PC-9 (cell line): ENCODE measurements at regions not wholly inside any gene's neighbourhood (a gene's known extent, or its start where the extent isn't known, plus 50 kb on each side); places are given as distances from the start of the nearest gene placed in this dataset.

ENCODE experiments used
- BruUV-seq: library from RNA; stranded (reverse); fragments of 400-500 nt; replicated peaks from 2 replicates; lab custom pipeline; 2021; lab: Mats Ljungman, UMichigan
- CTCF ChIA-PET: fragments of 300-600 bp; sonication (Branson Sonifier 250); formaldehyde crosslinking; loops from one replicate; lab custom pipeline; 2022; ENCODE audit warnings: antibody characterized with exemption; lab: Charles Lee
- POLR2A ChIA-PET: fragments of 300-600 bp; sonication (Branson Sonifier 250); formaldehyde crosslinking; loops from one replicate; lab custom pipeline; 2022; ENCODE audit warnings: antibody characterized with exemption; ENCODE audit not compliant: unreplicated experiment; lab: Charles Lee
- DNase-seq, 2 experiments: peaks; one replicate each; pipeline versions ENCODE4 v3.0.0 to v3.0.0-alpha.2; 2015 to 2022; ENCODE audit warnings: mixed read lengths in 1 of 2
- H2AFZ ChIP-seq: fragments of 200-600 bp; sonication (generic); 2 replicates; pipeline ENCODE4 v1.8.1; 2017; ENCODE audit warnings: antibody characterized with exemption
- H3F3A ChIP-seq: fragments of 200-600 bp; sonication (generic); 2 replicates; pipeline ENCODE4 v1.8.1; 2017; ENCODE audit warnings: antibody characterized with exemption, mild to moderate bottlenecking, low read depth; ENCODE audit not compliant: insufficient read depth
- H3K27ac ChIP-seq: fragments of 200-600 bp; sonication (generic); 2 replicates; pipeline ENCODE4 v1.6.1; 2016; ENCODE audit warnings: mixed run types
- H3K27me3 ChIP-seq: fragments of 200-600 bp; sonication (generic); 2 replicates; pipeline ENCODE4 v1.6.1; 2016; ENCODE audit warnings: low read depth, mixed run types; ENCODE audit not compliant: insufficient read depth
- H3K36me3 ChIP-seq: fragments of 200-600 bp; sonication (generic); 2 replicates; pipeline ENCODE4 v1.6.1; 2016; ENCODE audit warnings: low read depth, mixed run types
- H3K4me1 ChIP-seq: fragments of 200-600 bp; sonication (generic); replicated peaks from 2 replicates; pipeline ENCODE4 v1.6.1; 2016; ENCODE audit warnings: mixed run types; ENCODE audit not compliant: insufficient read depth
- H3K4me2 ChIP-seq: fragments of 200-600 bp; sonication (generic); 2 replicates; pipeline ENCODE4 v1.6.1; 2017; ENCODE audit warnings: mixed run types
- H3K4me3 ChIP-seq: fragments of 200-600 bp; sonication (generic); 2 replicates; pipeline ENCODE4 v1.6.1; 2016; ENCODE audit warnings: mixed run types
- H3K79me2 ChIP-seq: fragments of 200-600 bp; sonication (generic); 2 replicates; pipeline ENCODE4 v1.6.1; 2017; ENCODE audit warnings: low read depth, mixed run types
- H3K9me2 ChIP-seq: fragments of 200-600 bp; sonication (generic); 2 replicates; pipeline ENCODE4 v1.8.1; 2017; ENCODE audit warnings: mild to moderate bottlenecking; ENCODE audit not compliant: insufficient read depth
- H3K9me3 ChIP-seq: fragments of 200-600 bp; sonication (generic); 2 replicates; pipeline ENCODE4 v1.8.1; 2016; ENCODE audit warnings: low read depth; ENCODE audit not compliant: insufficient read depth
- H4K20me1 ChIP-seq: fragments of 200-600 bp; sonication (generic); 2 replicates; pipeline ENCODE4 v1.8.1; 2017; ENCODE audit not compliant: insufficient read depth
- EZH2 ChIP-seq: fragments of 200-600 bp; sonication (generic); IDR thresholded peaks from 2 replicates; pipeline ENCODE4 v1.8.0; 2017; ENCODE audit warnings: antibody characterized with exemption, low read depth
- intact Hi-C: fragments of 100-400 bp; cut with micrococcal nuclease; formaldehyde crosslinking; loops from one replicate; pipeline ENCODE4 v1.10.0; 2022; ENCODE audit not compliant: unreplicated experiment
- TF ChIP-seq, protein P1 (sequence below): fragments of 200-600 bp; sonication (generic); conservative IDR thresholded peaks from 2 replicates; pipeline ENCODE4 v1.6.1; 2017; ENCODE audit warnings: mixed run types, antibody characterized with exemption, mild to moderate bottlenecking, moderate library complexity

DNA sequence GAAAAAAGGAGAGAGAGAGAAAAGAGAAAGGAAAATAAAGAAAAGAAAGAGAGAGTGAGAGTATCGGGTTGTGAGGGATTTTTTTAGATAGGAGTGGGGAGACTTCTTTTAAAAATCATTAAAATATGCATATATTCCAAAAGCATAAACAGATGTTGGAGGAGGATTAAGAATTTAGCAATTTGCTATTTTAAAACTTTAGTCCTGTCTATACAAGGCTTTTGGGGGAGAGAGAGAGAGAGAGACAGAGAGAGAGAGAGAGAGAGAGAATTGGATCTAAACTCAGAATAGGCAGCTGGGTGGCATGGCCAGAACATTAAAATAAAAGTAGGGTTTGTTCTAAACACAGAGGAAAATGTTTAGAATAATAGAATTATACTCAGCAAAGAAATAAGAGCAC, 72.1 kb downstream of the SOD2 start:
- ChIA-PET POLR2A (no interaction called here), CTCF (no interaction called here)
- no peaks in the 10 kb centered on the region for H3K9me3 ChIP-seq
- intact Hi-C loops, result no loop called here
- no peak for DNase-seq
- peaks cover 53% of the 10 kb centered on the region for H3K27me3 ChIP-seq
- H3K36me3 ChIP-seq, result no peaks in the 10 kb centered on the region
- H3K9me2 ChIP-seq, result no peaks in the 10 kb centered on the region
- H3F3A ChIP-seq, result no peaks in the 10 kb centered on the region
- BruUV-seq, result no TSS peak
- no peak overlapping the region for H2AFZ ChIP-seq
- H3K4me3 ChIP-seq, result no peak overlapping the region
- no peak overlapping the region for H3K27ac ChIP-seq
- H4K20me1 ChIP-seq, result no peaks in the 10 kb centered on the region
- H3K4me1 ChIP-seq, result no peaks in the 10 kb centered on the region
- H3K4me2 ChIP-seq, result no peak overlapping the region
- H3K79me2 ChIP-seq, result no peaks in the 10 kb centered on the region
- TF ChIP-seq EZH2, result no peak
- TF ChIP-seq, protein P1, sequence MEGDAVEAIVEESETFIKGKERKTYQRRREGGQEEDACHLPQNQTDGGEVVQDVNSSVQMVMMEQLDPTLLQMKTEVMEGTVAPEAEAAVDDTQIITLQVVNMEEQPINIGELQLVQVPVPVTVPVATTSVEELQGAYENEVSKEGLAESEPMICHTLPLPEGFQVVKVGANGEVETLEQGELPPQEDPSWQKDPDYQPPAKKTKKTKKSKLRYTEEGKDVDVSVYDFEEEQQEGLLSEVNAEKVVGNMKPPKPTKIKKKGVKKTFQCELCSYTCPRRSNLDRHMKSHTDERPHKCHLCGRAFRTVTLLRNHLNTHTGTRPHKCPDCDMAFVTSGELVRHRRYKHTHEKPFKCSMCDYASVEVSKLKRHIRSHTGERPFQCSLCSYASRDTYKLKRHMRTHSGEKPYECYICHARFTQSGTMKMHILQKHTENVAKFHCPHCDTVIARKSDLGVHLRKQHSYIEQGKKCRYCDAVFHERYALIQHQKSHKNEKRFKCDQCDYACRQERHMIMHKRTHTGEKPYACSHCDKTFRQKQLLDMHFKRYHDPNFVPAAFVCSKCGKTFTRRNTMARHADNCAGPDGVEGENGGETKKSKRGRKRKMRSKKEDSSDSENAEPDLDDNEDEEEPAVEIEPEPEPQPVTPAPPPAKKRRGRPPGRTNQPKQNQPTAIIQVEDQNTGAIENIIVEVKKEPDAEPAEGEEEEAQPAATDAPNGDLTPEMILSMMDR, result no peak

DNA sequence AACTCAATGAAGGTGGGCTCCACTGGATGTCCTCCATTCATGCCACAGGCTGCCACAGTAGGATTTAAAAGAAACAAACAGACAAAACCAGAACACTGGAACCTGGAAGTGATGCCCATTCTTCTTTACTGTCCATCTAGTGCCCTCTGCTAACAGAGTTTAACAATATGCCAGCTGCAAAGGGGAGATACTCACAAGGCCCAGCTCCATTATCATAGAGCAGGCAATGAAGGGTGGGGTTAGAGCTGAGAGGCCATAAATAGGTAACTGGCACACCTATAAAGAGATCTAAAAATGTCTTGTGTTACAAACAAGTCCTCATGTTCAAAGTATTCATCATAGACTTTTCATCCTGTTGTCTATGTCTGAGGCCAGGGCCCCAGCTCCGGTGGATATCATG, 75.6 kb downstream of the SOD2 start:
- no peak for DNase-seq
- no peaks in the 10 kb centered on the region for H3K79me2 ChIP-seq
- H3K4me2 ChIP-seq, result no peak overlapping the region
- no peak overlapping the region for H2AFZ ChIP-seq
- BruUV-seq, result no TSS peak
- POLR2A ChIA-PET, result no interaction called here
- no peaks in the 10 kb centered on the region for H4K20me1 ChIP-seq
- H3K4me1 ChIP-seq, result no peaks in the 10 kb centered on the region
- CTCF ChIA-PET, result no interaction called here
- intact Hi-C loops, result no loop called here
- no peaks in the 10 kb centered on the region for H3K36me3 ChIP-seq
- no peaks in the 10 kb centered on the region for H3K9me3 ChIP-seq
- H3K27ac ChIP-seq, result no peak overlapping the region
- peaks cover 43% of the 10 kb centered on the region for H3K27me3 ChIP-seq
- H3K4me3 ChIP-seq, result no peak overlapping the region
- H3K9me2 ChIP-seq, result no peaks in the 10 kb centered on the region
- TF ChIP-seq EZH2, result no peak
- TF ChIP-seq, protein P1, result no peak
- no peaks in the 10 kb centered on the region for H3F3A ChIP-seq

DNA sequence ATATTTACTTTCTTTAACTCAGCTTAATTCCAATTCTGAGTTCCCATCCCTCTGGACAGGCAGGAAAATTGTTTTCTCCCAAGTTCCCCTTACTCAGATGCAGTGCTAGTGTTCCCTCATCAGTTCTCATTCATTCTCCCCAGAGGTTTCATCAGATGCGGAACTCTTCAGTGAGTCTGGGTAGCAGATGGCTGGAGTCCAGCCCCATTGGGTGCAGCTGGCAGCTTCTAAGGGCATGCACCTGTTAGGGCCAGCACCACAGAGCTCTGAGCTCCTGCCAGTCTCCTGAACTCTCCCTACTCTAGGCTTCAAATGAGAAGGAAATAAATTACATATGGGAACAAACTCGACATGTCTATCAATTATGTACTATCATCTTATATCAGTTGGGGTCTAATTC, 76.6 kb downstream of the SOD2 start:
- ChIA-PET POLR2A (no interaction called here), CTCF (no interaction called here)
- no TSS peak for BruUV-seq
- no peaks in the 10 kb centered on the region for H3K79me2 ChIP-seq
- H3K4me1 ChIP-seq, result no peaks in the 10 kb centered on the region
- no peaks in the 10 kb centered on the region for H3K9me3 ChIP-seq
- DNase-seq, result no peak
- intact Hi-C loops, result no loop called here
- no peaks in the 10 kb centered on the region for H3K36me3 ChIP-seq
- H3K4me2 ChIP-seq, result no peak overlapping the region
- H3K27me3 ChIP-seq, result peaks cover 45% of the 10 kb centered on the region
- H3K9me2 ChIP-seq, result no peaks in the 10 kb centered on the region
- no peak for TF ChIP-seq EZH2
- TF ChIP-seq, protein P1, result no peak
- no peak overlapping the region for H3K4me3 ChIP-seq
- H3F3A ChIP-seq, result no peaks in the 10 kb centered on the region
- H3K27ac ChIP-seq, result no peak overlapping the region
- no peak overlapping the region for H2AFZ ChIP-seq
- H4K20me1 ChIP-seq, result no peaks in the 10 kb centered on the region
